GM23338 (cell line): ENCODE measurements at regions not wholly inside any gene's neighbourhood (a gene's known extent, or its start where the extent isn't known, plus 50 kb on each side); places are given as distances from the start of the nearest gene placed in this dataset.

Experiments
- ATAC-seq: fragments of 200-7000 bp; cut with Tn5 transposase; 3 replicates; pipeline ENCODE4 v1.9.1; 2020
- DNase-seq: peaks from one replicate; pipeline ENCODE4 v3.0.0-alpha.2; 2015; ENCODE audit warnings: low spot score
- H2AFZ ChIP-seq: fragments of 200-600 bp; sonication (generic); 2 replicates; pipeline ENCODE4 v1.8.0; 2016; ENCODE audit warnings: antibody characterized with exemption, mild to moderate bottlenecking, moderate library complexity
- H3F3A ChIP-seq: fragments of 200-600 bp; sonication (generic); replicated peaks from 2 replicates; pipeline ENCODE4 v1.8.0; 2017; ENCODE audit warnings: antibody characterized with exemption, mixed run types, low read depth
- H3K27ac ChIP-seq: fragments of 200-600 bp; sonication (generic); 2 replicates; pipeline ENCODE4 v1.6.1; 2016; ENCODE audit warnings: low read depth
- H3K27me3 ChIP-seq: fragments of 200-600 bp; sonication (generic); 2 replicates; pipeline ENCODE4 v1.8.0; 2016; ENCODE audit warnings: mild to moderate bottlenecking, mixed run types, moderate library complexity; ENCODE audit not compliant: insufficient read depth
- H3K36me3 ChIP-seq: fragments of 200-600 bp; sonication (generic); 2 replicates; pipeline ENCODE4 v1.8.0; 2016; ENCODE audit warnings: mild to moderate bottlenecking; ENCODE audit not compliant: insufficient read depth
- H3K4me1 ChIP-seq: fragments of 200-600 bp; sonication (generic); 2 replicates; pipeline ENCODE4 v1.8.0; 2016; ENCODE audit warnings: mild to moderate bottlenecking, moderate library complexity; ENCODE audit not compliant: insufficient read depth
- H3K4me2 ChIP-seq: fragments of 200-600 bp; sonication (generic); 2 replicates; pipeline ENCODE4 v1.7.1; 2017; ENCODE audit warnings: mixed run types
- H3K4me3 ChIP-seq: fragments of 200-600 bp; sonication (generic); 2 replicates; pipeline ENCODE4 v1.6.1; 2016; ENCODE audit warnings: mixed run types
- H3K79me2 ChIP-seq: fragments of 200-600 bp; sonication (generic); replicated peaks from 2 replicates; pipeline ENCODE4 v1.8.0; 2017; ENCODE audit warnings: mild to moderate bottlenecking; ENCODE audit not compliant: insufficient read depth
- H3K9me2 ChIP-seq: fragments of 200-600 bp; sonication (generic); 2 replicates; pipeline ENCODE4 v1.8.0; 2017; ENCODE audit not compliant: insufficient read depth
- H4K20me1 ChIP-seq: fragments of 200-600 bp; sonication (generic); replicated peaks from 2 replicates; pipeline ENCODE4 v1.8.0; 2017; ENCODE audit warnings: mild to moderate bottlenecking; ENCODE audit not compliant: insufficient read depth
- H3K27ac Mint-ChIP-seq: 2 replicates; pipeline ENCODE4 v1.8.0; 2020; ENCODE audit warnings: inconsistent platforms, mild to moderate bottlenecking, moderate library complexity, mixed read lengths
- H3K27me3 Mint-ChIP-seq: 3 replicates; pipeline ENCODE4 v1.8.0; 2022; ENCODE audit warnings: low read depth, mild to moderate bottlenecking, moderate library complexity, mixed read lengths, inconsistent platforms; ENCODE audit not compliant: insufficient read depth, poor library complexity
- H3K36me3 Mint-ChIP-seq: 3 replicates; pipeline ENCODE4 v1.8.0; 2021; ENCODE audit warnings: low read depth, mild to moderate bottlenecking, inconsistent platforms, moderate library complexity, mixed read lengths
- H3K4me1 Mint-ChIP-seq: 3 replicates; pipeline ENCODE4 v1.8.0; 2020; ENCODE audit warnings: mild to moderate bottlenecking, inconsistent platforms, mixed read lengths
- H3K4me3 Mint-ChIP-seq: 3 replicates; pipeline ENCODE4 v1.8.0; 2021; ENCODE audit warnings: moderate library complexity, mild to moderate bottlenecking, inconsistent platforms, mixed read lengths
- H3K9me3 Mint-ChIP-seq: 3 replicates; pipeline ENCODE4 v1.8.0; 2020; ENCODE audit warnings: moderate library complexity, mild to moderate bottlenecking, inconsistent platforms, mixed read lengths
- CREB1 ChIP-seq: fragments of 250-450 bp; sonication (Bioruptor Pico); IDR thresholded peaks from 2 replicates; pipeline ENCODE4 v1.5.0; 2020; ENCODE audit warnings: low read depth, mild to moderate bottlenecking, moderate library complexity
- CTCF ChIP-seq, 2 experiments: fragments of 200-600 bp in 1 of 2; sonication (generic) in 1 of 2; conservative IDR thresholded peaks; 2 replicates each; pipeline versions ENCODE4 v1.5.1 to v1.6.1; 2016 to 2017; ENCODE audit warnings: antibody characterized with exemption in 2 of 2, low read depth in 2 of 2, mild to moderate bottlenecking in 2 of 2, moderate library complexity in 1 of 2
- ETS1 ChIP-seq: IDR thresholded peaks from 2 replicates; pipeline ENCODE4 v1.6.1; 2016; ENCODE audit warnings: antibody characterized with exemption
- EZH2 ChIP-seq: fragments of 200-600 bp; sonication (generic); IDR thresholded peaks from one replicate; pipeline ENCODE4 v1.8.0; 2017; ENCODE audit warnings: antibody characterized with exemption, mild to moderate bottlenecking, low read depth; ENCODE audit not compliant: unreplicated experiment
- EZH2phosphoT487 ChIP-seq: fragments of 200-600 bp; sonication (generic); IDR thresholded peaks from one replicate; pipeline ENCODE4 v1.8.1; 2018; ENCODE audit warnings: antibody characterized with exemption; ENCODE audit not compliant: unreplicated experiment
- POLR2AphosphoS5 ChIP-seq: IDR thresholded peaks from 2 replicates; pipeline ENCODE4 v1.6.1; 2016; ENCODE audit warnings: antibody characterized with exemption, low read depth
- REST ChIP-seq: IDR thresholded peaks from one replicate; pipeline ENCODE4 v1.6.1; 2018; ENCODE audit warnings: antibody characterized with exemption; ENCODE audit not compliant: unreplicated experiment
- ZNF114 ChIP-seq: fragments of 250-450 bp; sonication (Bioruptor Pico); IDR thresholded peaks from 2 replicates; pipeline ENCODE4 v1.5.0; 2020; ENCODE audit warnings: mild to moderate bottlenecking, moderate library complexity
- ZNF462 ChIP-seq: fragments of 250-450 bp; sonication (Bioruptor Pico); IDR thresholded peaks from 2 replicates; pipeline ENCODE4 v1.5.0; 2020; ENCODE audit warnings: mild to moderate bottlenecking, moderate library complexity

GRCh38 chr16:85457366-85457765 is 155.8 kb upstream of the GSE1 start:
- no peak for ATAC-seq

More at GRCh38 chr16:85457366-85457765, 155.8 kb upstream of the GSE1 start:
- Histone ChIP-seq H3K79me2 (no peaks in the 10 kb centered on the region), H3K27ac (no peak overlapping the region), H3K4me3 (no peak overlapping the region), H3K27me3 (peaks cover 22% of the 10 kb centered on the region), H3F3A (peaks cover 6% of the 10 kb centered on the region; the same call in 1 of the 2 replicates), H3K36me3 (no peaks in the 10 kb centered on the region), H3K9me2 (no peaks in the 10 kb centered on the region), H4K20me1 (peaks cover 9% of the 10 kb centered on the region; the same call in 1 of the 2 replicates), H2AFZ (no peak overlapping the region), H3K4me2 (no peak overlapping the region), H3K4me1 (peaks cover 41% of the 10 kb centered on the region)
- DNase-seq: no peak
- Mint-ChIP-seq H3K4me1 (peaks cover 48% of the 10 kb centered on the region), H3K27ac (no peak overlapping the region), H3K36me3 (no peaks in the 10 kb centered on the region), H3K4me3 (no peak overlapping the region), H3K9me3 (no peaks in the 10 kb centered on the region), H3K27me3 (peaks cover 51% of the 10 kb centered on the region)
- TF ChIP-seq ZNF462 (CRISPR knock-in tag): no peak
- no peak for TF ChIP-seq CTCF (conservative IDR thresholded peaks at IDR 0.05; ENCODE audit: low read depth in 2 of 2)
- no peak for TF ChIP-seq REST
- TF ChIP-seq EZH2: no peak
- TF ChIP-seq EZH2phosphoT487: no peak
- TF ChIP-seq ZNF114: no peak
- TF ChIP-seq POLR2AphosphoS5: no peak
- TF ChIP-seq ETS1: no peak
- no peak for TF ChIP-seq CREB1 (CRISPR knock-in tag)
